B cell (primary cell): ENCODE measurements at regions not wholly inside any gene's neighbourhood (a gene's known extent, or its start where the extent isn't known, plus 50 kb on each side); places are given as distances from the start of the nearest gene placed in this dataset.

ENCODE experiments used
- CTCF ChIP-seq: fragments of 200-600 bp; IDR thresholded peaks from one replicate; pipeline ENCODE4 v1.8.0; 2022; ENCODE audit warnings: antibody characterized with exemption, mild to moderate bottlenecking
- EZH2 ChIP-seq: IDR thresholded peaks from 2 replicates; pipeline ENCODE4 v1.6.1; 2012; ENCODE audit warnings: borderline replicate concordance, low read depth, mild to moderate bottlenecking, moderate library complexity, low read length; ENCODE audit not compliant: insufficient read depth, poor library complexity, severe bottlenecking

DNA sequence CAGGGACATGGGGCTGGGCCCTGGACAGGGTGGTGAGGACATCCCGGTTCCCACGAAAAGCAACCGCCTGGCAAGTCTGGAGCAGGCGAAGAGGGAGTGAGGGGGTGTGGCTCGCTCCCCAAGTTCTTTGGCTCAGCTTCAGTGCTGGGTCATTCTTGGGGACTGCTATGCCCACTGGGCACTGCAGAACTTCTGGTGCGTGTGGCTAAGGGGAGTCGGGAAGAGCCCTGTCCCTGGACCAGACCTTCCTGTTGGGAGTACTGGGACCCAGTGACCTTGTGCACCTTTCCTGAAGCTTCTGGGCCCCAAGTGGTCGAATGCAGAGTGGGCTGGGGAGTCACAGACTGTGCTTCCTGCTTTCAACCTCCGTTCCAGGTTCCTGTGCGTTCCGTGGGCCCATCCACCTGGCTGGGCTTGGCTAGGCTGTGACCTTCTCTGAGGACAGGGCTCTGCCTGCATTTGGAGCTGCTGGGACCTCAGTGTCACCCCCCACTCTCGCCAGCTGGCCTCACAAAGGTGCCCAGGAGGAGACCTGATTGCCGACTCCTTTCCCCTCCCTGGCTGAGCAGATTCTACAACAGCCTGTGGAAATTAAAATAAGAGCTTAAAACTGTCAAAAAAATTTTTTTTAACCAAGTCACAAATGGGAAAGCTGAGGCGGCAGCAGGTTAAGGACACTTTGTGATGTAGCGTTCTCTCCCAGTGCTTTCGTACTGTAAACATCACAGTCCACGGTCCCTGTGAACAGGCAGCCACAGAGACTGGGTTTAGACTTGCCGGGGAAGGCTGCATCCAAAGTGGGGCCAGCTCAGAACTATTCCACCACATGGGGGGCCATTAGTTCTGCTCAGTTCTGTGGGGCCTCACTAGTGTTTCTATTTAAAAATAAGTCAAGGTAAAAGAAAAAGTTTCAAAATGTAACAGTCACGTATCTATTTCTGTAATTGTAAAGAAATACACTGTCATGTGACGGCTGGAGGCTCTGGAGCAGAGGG, 63.8 kb upstream of the WNT7B start:
- TF ChIP-seq CTCF (no peak), EZH2 (no peak)
